Hippocampal formation (tissue), 2 donors: ENCODE measurements at regions not wholly inside any gene's neighbourhood (a gene's known extent, or its start where the extent isn't known, plus 50 kb on each side); places are given as distances from the start of the nearest gene placed in this dataset.
"Not testable (repeated sequence)": the region's sequence is repeated elsewhere in the genome, so short reads cannot be mapped to it uniquely, and the experiment has no call there.

Experiments
- DNase-seq, 2 donors: peaks; one replicate each; lab custom pipeline; 2025; lab: John Stamatoyannopoulos, UW

- DNase-seq, result no peak
These were observed 306.0 kb downstream of the BCL11A start for GRCh38 chr2:60247471-60247870.

GRCh38 chr2:60246583-60246982 is 306.9 kb downstream of the BCL11A start:
- no peak for DNase-seq

- DNase-seq, result no peak
These were observed 319.0 kb downstream of the BCL11A start for GRCh38 chr2:60234274-60234986.

GRCh38 chr2:60230596-60230995 is 322.9 kb downstream of the BCL11A start:
- DNase-seq, result no peak

- DNase-seq, result no peak
These were observed 323.4 kb downstream of the BCL11A start for GRCh38 chr2:60230037-60230436.

GRCh38 chr2:60226943-60227342 is 326.5 kb downstream of the BCL11A start:
- no peak for DNase-seq

GRCh38 chr2:60226191-60226590 is 327.3 kb downstream of the BCL11A start:
- no peak for DNase-seq

- DNase-seq, result no peak
These were observed 329.6 kb downstream of the BCL11A start for GRCh38 chr2:60223859-60224258.

GRCh38 chr2:60221098-60221497 is 332.4 kb downstream of the BCL11A start:
- DNase-seq, result no peak

GRCh38 chr2:60219536-60219935 is 333.9 kb downstream of the BCL11A start:
- DNase-seq, result no peak

- DNase-seq, result no peak
These were observed 336.9 kb downstream of the BCL11A start for GRCh38 chr2:60216452-60216995.

- no peak for DNase-seq
These were observed 338.0 kb downstream of the BCL11A start for GRCh38 chr2:60215386-60215901.

- DNase-seq, result no peak
These were observed 338.9 kb downstream of the BCL11A start for GRCh38 chr2:60214626-60214875.

GRCh38 chr2:60213865-60214625 is 339.4 kb downstream of the BCL11A start:
- DNase-seq, result no peak

GRCh38 chr2:60212181-60212945 is 341.1 kb downstream of the BCL11A start:
- no peak for DNase-seq

- DNase-seq, result not testable (repeated sequence)
These were observed 364.4 kb downstream of the BCL11A start for GRCh38 chr2:60189006-60189405.

GRCh38 chr2:60175290-60175689 is 378.2 kb downstream of the BCL11A start:
- no peak for DNase-seq

GRCh38 chr2:60174146-60174545 is 379.3 kb downstream of the BCL11A start:
- DNase-seq, result no peak

- DNase-seq, result no peak
These were observed 380.7 kb downstream of the BCL11A start for GRCh38 chr2:60172801-60173200.

GRCh38 chr2:60170272-60170671 is 383.2 kb downstream of the BCL11A start:
- DNase-seq, result no peak

GRCh38 chr2:60168247-60168646 is 385.2 kb downstream of the BCL11A start:
- no peak for DNase-seq

- no peak for DNase-seq
These were observed 386.4 kb downstream of the BCL11A start for GRCh38 chr2:60167089-60167488.
